GM13977 (cell line): ENCODE measurements at regions not wholly inside any gene's neighbourhood (a gene's known extent, or its start where the extent isn't known, plus 50 kb on each side); places are given as distances from the start of the nearest gene placed in this dataset.

Experiments
- DNase-seq: peaks from one replicate; pipeline ENCODE4 v3.0.0; 2012; ENCODE audit warnings: low spot score
- in situ Hi-C: fragments of 300-500 bp; cut with MboI; formaldehyde crosslinking; loops from one replicate; pipeline ENCODE4 v1.12.0; 2022; ENCODE audit warnings: low sequenced_read_pairs, low pct_unique_long_range_greater_than_20kb, mixed read lengths, inconsistent platforms; ENCODE audit not compliant: unreplicated experiment
- TF ChIP-seq, protein P1 (sequence below): IDR thresholded peaks from 2 replicates; pipeline ENCODE4 v1.5.1; 2012; ENCODE audit warnings: mild to moderate bottlenecking, control low read depth; ENCODE audit not compliant: insufficient read depth; ENCODE audit errors: extremely low read depth, missing control alignments

DNA sequence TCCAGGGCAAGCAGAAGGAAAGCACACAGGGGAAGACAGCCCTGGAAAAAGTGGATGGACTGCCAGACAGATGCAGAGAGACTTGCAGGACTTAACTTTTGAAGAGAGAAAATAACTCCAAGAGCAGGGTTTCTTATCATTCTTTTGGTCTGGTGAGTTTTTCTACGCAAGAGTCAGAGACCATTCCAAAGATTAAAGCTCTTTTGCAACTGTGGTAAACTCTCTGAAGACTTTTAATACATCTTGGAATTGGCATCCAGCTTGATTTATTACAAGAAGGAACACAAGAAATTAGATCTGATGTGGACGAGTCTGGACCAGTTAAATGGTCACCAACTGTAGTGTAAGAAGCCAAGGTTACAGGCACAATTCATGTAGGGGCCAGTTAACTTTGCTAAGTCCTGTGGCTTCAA, 153.4 kb downstream of the SIPA1L2 start:
- TF ChIP-seq, protein P1, sequence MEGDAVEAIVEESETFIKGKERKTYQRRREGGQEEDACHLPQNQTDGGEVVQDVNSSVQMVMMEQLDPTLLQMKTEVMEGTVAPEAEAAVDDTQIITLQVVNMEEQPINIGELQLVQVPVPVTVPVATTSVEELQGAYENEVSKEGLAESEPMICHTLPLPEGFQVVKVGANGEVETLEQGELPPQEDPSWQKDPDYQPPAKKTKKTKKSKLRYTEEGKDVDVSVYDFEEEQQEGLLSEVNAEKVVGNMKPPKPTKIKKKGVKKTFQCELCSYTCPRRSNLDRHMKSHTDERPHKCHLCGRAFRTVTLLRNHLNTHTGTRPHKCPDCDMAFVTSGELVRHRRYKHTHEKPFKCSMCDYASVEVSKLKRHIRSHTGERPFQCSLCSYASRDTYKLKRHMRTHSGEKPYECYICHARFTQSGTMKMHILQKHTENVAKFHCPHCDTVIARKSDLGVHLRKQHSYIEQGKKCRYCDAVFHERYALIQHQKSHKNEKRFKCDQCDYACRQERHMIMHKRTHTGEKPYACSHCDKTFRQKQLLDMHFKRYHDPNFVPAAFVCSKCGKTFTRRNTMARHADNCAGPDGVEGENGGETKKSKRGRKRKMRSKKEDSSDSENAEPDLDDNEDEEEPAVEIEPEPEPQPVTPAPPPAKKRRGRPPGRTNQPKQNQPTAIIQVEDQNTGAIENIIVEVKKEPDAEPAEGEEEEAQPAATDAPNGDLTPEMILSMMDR: no peak
- DNase-seq: no peak
- in situ Hi-C loops: no loop called here

DNA sequence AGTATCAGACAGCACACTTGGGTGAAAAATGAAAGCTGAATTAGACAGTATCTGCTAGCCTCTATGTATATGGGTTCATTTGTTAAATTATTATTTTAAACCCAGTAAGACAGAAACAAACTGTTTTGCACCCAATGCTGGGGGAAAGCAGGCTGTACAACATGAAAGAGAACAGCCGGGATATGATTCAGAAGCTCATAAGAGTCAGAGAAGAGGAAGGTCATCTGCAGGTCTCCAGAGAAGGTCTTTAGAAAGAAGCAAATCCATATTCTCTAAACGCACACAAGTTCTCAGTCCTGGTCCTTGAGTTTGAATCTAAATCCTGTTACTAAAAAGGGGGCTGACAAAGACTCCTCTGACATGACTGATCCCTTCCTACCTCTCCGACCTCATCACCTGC, 155.1 kb downstream of the SIPA1L2 start:
- TF ChIP-seq, protein P1: no peak
- in situ Hi-C loops: no loop called here
- DNase-seq: no peak

DNA sequence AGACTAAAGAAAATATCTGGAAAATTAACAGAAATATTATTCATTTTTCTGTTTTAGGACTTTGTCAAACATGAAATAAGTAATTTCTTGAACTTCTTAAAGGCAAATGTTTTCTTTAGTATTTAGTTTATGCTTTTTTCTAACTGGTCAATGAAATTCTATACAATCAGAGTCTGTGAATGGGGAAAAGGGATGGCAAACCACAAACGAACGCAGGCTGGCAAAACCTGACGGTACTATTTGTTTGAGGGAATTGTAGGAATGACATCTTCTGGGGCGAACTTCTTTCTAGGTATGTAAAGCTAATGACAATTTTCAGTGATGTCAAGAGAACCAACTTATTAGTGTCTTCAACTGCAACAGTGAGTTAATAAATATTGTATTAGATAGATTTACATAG, 156.0 kb downstream of the SIPA1L2 start:
- in situ Hi-C loops: no loop called here
- no peak for DNase-seq

DNA sequence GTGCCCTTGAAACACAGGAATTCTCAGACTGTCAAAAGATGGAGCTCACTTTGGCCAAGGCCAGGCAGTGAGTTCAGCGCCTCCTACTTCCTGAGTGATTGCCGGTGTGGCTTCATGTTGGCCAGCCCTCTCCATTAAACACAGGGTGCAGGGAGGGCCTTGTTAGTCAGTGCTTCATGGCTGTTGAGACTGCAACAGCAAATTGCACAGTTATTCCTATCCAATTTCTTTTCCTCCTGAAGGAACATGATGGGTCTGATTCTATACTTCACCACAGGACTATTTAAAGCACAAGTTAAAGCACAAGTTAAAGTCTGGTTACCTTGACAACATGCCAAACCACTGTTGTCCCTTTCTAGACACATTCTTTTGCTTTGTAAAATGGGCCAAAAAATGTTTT, 156.6 kb downstream of the SIPA1L2 start:
- DNase-seq: no peak

More for the DNA sequence above, 156.0 kb downstream of the SIPA1L2 start:
- TF ChIP-seq, protein P1: no peak

DNA sequence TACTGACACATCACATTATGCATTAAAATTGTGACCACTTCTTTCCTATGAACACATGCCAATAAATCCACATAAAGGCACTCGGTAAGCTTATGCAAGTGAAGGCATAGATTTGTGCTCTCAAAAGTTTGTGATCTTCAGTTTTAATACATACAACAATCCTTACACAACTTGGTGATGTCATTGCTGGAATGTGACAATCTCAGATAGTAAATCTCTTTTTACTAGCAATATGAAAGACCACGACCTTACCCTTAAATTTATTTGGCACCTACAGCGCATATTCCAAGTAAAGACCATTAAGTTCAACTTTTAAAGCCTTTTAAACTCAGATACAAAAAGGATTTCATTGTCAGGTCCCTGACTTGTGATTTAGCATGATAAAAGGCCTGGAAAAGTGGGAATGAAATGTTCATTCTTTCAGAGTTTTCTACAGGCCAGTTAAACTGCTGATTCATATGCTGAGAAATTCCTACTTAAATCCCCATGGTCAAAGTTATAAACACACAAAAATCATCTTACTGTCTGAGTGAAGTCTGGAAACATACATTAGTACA, 157.4 kb downstream of the SIPA1L2 start:
- TF ChIP-seq, protein P1: no peak
- DNase-seq: no peak
- in situ Hi-C loops: no loop called here

More for the DNA sequence above, 156.6 kb downstream of the SIPA1L2 start:
- in situ Hi-C loops: no loop called here
- TF ChIP-seq, protein P1: no peak

DNA sequence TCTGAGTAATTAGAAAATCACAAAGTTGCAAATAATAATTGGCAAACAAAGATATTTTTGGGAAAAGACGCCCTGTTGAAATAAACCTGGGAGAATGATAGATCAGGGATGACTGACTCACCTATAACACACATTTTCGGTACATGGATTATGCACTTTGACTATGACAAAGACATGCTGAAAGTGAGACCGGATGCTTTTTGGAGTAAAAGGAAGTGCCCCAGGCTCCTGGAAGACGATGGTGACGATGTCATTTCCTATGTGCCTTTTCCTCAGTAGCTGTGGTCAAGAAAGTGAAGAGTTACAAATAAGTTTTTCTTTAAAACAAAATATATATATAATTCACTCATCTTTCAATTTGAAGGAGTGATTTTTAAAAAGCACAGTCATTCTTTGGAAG, 158.7 kb downstream of the SIPA1L2 start:
- TF ChIP-seq, protein P1: no peak
- in situ Hi-C loops: no loop called here
- DNase-seq: no peak

DNA sequence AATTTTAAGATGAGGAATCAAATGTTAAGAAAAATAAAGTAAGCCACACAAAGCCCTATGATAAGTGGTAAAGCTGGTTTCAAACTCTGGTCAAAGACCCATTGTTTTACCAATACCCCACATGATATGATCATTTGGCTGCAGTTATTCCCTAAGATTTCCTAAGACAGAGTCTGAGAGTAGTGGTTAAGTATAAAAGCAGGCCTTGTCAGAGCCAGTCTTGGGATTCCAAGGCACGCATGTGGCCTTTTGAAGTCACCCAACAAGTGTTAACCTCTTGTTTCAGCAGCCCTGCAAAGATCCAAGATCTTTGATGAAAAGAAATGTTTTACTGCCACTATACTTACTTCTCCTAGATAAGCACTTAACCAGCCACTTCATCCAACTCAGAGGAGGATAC, 159.2 kb downstream of the SIPA1L2 start:
- no peak for DNase-seq
- TF ChIP-seq, protein P1: no peak
- in situ Hi-C loops: no loop called here
